Left ventricle myocardium inferior (tissue), 1 donor: ENCODE measurements at regions not wholly inside any gene's neighbourhood (a gene's known extent, or its start where the extent isn't known, plus 50 kb on each side); places are given as distances from the start of the nearest gene placed in this dataset.

Source experiments
- DNase-seq: peaks from one replicate; pipeline ENCODE4 v3.0.0-alpha.2; 2020
- H3K27ac ChIP-seq: fragments of 200-600 bp; replicated peaks from 2 replicates; pipeline ENCODE4 v1.8.0; 2021
- H3K27me3 ChIP-seq: fragments of 200-600 bp; 2 replicates; pipeline ENCODE4 v1.8.0; 2021; ENCODE audit warnings: low read depth
- H3K36me3 ChIP-seq: fragments of 200-600 bp; 2 replicates; pipeline ENCODE4 v1.8.0; 2021
- H3K4me1 ChIP-seq: fragments of 200-600 bp; 2 replicates; pipeline ENCODE4 v1.8.0; 2021
- H3K4me3 ChIP-seq: fragments of 200-600 bp; 2 replicates; pipeline ENCODE4 v1.8.0; 2021; ENCODE audit warnings: mild to moderate bottlenecking, moderate library complexity
- H3K9me3 ChIP-seq: fragments of 200-600 bp; replicated peaks from 2 replicates; pipeline ENCODE4 v1.8.0; 2021
- intact Hi-C: fragments of 100-400 bp; cut with micrococcal nuclease; formaldehyde crosslinking; loops from one replicate; pipeline ENCODE4 v1.11.0; 2022
- TF ChIP-seq, protein P1 (sequence below): fragments of 200-600 bp; IDR thresholded peaks from 2 replicates; pipeline ENCODE4 v1.8.0; 2021; ENCODE audit warnings: antibody characterized with exemption, mild to moderate bottlenecking, borderline replicate concordance
- donor health status: DM: no; HTN: yes; CAD: no; lungs with severe emphysema.

DNA sequence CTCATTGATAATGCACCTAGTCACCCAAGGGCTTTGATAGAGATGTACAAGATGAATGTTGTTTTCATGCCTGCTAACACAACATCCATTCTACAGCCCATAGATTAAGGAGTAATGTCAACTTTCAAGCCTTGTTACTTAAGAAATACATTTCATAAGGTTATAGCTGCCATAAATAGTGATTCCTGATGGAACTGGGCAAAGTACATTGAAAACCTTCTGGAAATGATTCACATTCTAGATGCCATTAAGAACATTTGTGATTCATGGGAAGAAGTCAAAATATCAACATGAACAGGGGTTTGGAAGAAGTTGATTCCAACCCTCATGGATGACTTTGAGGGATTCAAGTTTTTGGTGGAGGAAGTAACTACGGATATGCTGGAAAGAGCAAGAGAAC lies 135.2 kb downstream of the TLE3 start:
- Histone ChIP-seq H3K36me3 (no peaks in the 10 kb centered on the region), H3K27ac (no peak overlapping the region), H3K27me3 (peaks cover 43% of the 10 kb centered on the region), H3K4me3 (no peak overlapping the region), H3K4me1 (no peaks in the 10 kb centered on the region), H3K9me3 (no peaks in the 10 kb centered on the region)
- intact Hi-C loops: no loop called here
- TF ChIP-seq, protein P1, sequence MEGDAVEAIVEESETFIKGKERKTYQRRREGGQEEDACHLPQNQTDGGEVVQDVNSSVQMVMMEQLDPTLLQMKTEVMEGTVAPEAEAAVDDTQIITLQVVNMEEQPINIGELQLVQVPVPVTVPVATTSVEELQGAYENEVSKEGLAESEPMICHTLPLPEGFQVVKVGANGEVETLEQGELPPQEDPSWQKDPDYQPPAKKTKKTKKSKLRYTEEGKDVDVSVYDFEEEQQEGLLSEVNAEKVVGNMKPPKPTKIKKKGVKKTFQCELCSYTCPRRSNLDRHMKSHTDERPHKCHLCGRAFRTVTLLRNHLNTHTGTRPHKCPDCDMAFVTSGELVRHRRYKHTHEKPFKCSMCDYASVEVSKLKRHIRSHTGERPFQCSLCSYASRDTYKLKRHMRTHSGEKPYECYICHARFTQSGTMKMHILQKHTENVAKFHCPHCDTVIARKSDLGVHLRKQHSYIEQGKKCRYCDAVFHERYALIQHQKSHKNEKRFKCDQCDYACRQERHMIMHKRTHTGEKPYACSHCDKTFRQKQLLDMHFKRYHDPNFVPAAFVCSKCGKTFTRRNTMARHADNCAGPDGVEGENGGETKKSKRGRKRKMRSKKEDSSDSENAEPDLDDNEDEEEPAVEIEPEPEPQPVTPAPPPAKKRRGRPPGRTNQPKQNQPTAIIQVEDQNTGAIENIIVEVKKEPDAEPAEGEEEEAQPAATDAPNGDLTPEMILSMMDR: no peak
- no peak for DNase-seq

DNA sequence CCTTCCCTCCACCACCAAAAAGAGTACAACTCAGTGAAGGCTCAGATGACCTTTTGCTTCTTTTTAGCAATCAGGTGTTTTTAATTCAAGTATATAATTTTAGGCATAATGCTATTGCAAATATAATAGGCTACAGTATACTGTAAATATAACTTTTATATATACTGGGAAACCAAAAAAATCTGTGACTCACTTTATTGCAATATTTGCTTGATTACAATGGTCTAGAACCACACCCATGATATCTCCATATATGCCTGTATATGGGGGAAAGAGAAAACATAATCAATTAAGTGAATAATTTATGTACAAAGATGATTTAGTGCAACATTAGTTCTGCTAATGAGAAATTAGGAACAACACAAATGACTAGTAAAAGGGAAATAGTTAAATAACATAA lies 134.3 kb downstream of the TLE3 start:
- Histone ChIP-seq H3K4me3 (no peak overlapping the region), H3K9me3 (no peaks in the 10 kb centered on the region), H3K27ac (no peak overlapping the region), H3K27me3 (peaks cover 49% of the 10 kb centered on the region), H3K36me3 (no peaks in the 10 kb centered on the region), H3K4me1 (no peaks in the 10 kb centered on the region)
- TF ChIP-seq, protein P1: no peak
- intact Hi-C loops: no loop called here
- DNase-seq: no peak

DNA sequence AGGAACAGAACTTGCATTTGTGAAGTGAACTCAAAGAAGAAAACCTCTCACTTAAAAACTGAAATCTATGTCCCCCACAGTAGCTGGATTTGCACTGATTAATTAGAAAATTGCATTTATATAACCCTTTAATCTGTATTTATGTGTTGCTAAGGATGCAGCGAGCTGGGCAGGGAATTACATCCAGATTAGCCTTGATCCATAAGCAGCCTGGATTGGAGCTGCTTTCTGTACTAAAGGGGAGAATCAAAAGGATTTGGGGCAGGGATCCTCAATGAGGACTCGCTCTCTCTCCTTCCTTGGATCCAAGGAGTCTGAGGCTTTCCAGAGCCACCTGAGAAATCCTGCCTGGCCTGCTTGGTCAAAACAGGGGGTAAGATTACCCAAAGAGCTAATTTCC lies 125.9 kb downstream of the TLE3 start:
- intact Hi-C loops: no loop called here
- Histone ChIP-seq H3K36me3 (no peaks in the 10 kb centered on the region), H3K4me3 (no peak overlapping the region), H3K27me3 (peaks cover 84% of the 10 kb centered on the region), H3K9me3 (no peaks in the 10 kb centered on the region), H3K27ac (no peak overlapping the region), H3K4me1 (no peaks in the 10 kb centered on the region)
- TF ChIP-seq, protein P1: no peak
- no peak for DNase-seq

DNA sequence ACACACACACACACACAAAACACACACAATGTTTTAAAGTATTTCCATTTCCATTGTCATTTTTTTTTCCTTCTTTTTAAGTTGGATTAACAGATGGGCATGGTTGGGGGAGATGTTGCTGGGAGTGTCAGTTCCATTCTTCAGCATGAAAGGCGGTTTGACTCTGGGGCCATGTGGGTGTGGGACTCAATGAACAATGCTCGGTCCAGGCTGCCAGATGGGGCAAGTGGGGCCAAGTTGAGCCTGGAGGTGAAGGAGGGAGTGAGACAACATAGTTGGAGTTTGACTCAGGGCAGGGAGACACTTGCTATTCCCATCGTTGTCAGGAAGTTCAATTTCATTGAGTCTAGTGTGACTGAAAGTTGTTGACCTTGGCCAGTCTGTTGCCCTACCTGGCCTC lies 125.3 kb downstream of the TLE3 start:
- Histone ChIP-seq H3K9me3 (no peaks in the 10 kb centered on the region), H3K36me3 (no peaks in the 10 kb centered on the region), H3K4me3 (no peak overlapping the region), H3K27ac (no peak overlapping the region), H3K4me1 (no peaks in the 10 kb centered on the region), H3K27me3 (peaks cover 85% of the 10 kb centered on the region)
- intact Hi-C loops: no loop called here
- TF ChIP-seq, protein P1: no peak
- DNase-seq: no peak

DNA sequence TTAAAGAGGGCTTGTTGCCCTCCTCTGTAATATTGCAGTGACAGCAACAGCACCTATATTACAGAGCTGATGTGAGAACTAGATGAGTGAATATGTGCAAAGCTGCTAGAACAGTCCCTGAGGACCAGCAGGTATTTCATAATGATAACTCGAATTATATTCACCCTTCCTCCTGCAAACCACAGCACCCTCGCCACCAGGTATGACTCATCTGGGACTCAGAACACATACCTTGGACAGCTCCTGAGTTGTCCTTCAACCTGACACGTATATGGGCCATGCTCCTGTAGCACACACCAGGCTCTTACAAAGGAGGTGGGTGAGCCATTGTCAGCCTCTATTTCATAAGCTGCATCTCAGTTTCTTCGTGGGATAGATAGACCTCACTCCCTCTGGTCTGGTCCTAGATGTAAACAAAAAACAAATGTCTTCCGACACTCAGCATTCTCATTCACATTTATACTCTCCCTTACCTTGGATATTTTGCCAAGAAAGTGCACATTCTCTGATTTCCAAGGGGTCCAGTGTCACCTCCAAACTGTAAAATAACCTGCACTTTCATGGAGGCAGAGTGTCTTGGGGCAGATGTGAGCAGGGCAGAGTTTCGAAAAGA lies 124.5 kb downstream of the TLE3 start:
- TF ChIP-seq, protein P1: no peak
- no peaks in the 10 kb centered on the region for H3K9me3 ChIP-seq
- DNase-seq: no peak
- no peak overlapping the region for H3K4me3 ChIP-seq
- intact Hi-C loops: no loop called here
- H3K36me3 ChIP-seq: no peaks in the 10 kb centered on the region
- H3K27me3 ChIP-seq: peaks cover 84% of the 10 kb centered on the region
- H3K4me1 ChIP-seq: no peaks in the 10 kb centered on the region
- H3K27ac ChIP-seq: no peak overlapping the region
